ENCODE measurements at regions not wholly inside any gene's neighbourhood (a gene's known extent, or its start where the extent isn't known, plus 50 kb on each side); places are given as distances from the start of the nearest gene placed in this dataset.

- RAD21 ChIA-PET (ENCODE audit: unreplicated experiment) = no interaction called here
- intact Hi-C loops (cut with micrococcal nuclease; ENCODE audit: unreplicated experiment) = no loop called here
Observed at GRCh38 chrX:137286423-137286822, 252.6 kb upstream of the GPR101 start.

DNA sequence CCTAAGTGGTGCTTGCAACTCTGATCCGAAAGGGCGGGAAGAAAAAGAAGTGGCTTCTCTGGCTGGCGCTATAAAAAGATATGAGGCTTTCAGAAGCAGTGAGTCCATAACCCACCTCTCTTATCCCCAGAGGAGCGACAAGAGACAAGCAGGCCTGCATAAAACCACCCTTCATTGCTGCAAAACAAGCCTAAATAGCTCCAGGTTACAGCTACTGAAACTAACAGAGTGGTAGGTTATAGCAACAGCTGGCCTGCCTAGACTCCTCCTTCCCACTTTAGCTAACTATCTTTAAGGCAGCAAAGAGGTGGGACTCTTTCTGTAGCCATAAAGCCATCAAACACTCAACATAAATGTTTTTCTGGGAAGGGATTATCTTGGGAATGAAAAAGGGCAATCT lies 245.0 kb upstream of the GPR101 start:
- DNase-seq (ENCODE audit: low read depth, low spot score) = no peak
- H3K27me3 ChIP-seq (replicated peaks in 1 of 2; ENCODE audit: control insufficient read depth in 2 of 2, insufficient read depth in 2 of 2, low read length in 1 of 2) = no peaks in the 10 kb centered on the region
- H2AFZ ChIP-seq (ENCODE audit: control insufficient read depth, low read depth, low read length) = no peak overlapping the region
- no TSS peak for BruUV-seq (replicated peaks)
- in situ Hi-C loops (cut with MboI) = no loop called here
- ChIA-PET CTCF (no interaction called here), POLR2A (no interaction called here), RAD21 (ENCODE audit: unreplicated experiment) (no interaction called here), SMC1A (ENCODE audit: uncharacterized antibody, unreplicated experiment) (no interaction called here)
- 27% methylated on average over 4 of the region's 4 CpGs for WGBS (ENCODE audit: insufficient coverage, insufficient replicate concordance, low lambda C conversion rate, missing lambda C conversion rate)
- intact Hi-C loops (cut with micrococcal nuclease; ENCODE audit: unreplicated experiment) = no loop called here
- no peak for ATAC-seq
- H3K4me2 ChIP-seq (ENCODE audit: control insufficient read depth, insufficient read depth) = no peak overlapping the region
- no peaks in the 10 kb centered on the region for H3K4me1 ChIP-seq (ENCODE audit: control insufficient read depth, insufficient read depth, low read length)
- H3K9me3 ChIP-seq (replicated peaks; ENCODE audit: control insufficient read depth, insufficient read depth, low read length) = no peaks in the 10 kb centered on the region
- FAIRE-seq = no peak
- no peaks in the 10 kb centered on the region for H3K79me2 ChIP-seq (ENCODE audit: control insufficient read depth, insufficient read depth, low read length)
- H3K36me3 ChIP-seq (ENCODE audit: control insufficient read depth in 2 of 2, insufficient read depth in 2 of 2, low read length in 1 of 2) = no peaks in the 10 kb centered on the region
- no peak overlapping the region for H3K4me3 ChIP-seq
- H3K9ac ChIP-seq (ENCODE audit: control insufficient read depth, insufficient read depth, low read length) = no peak overlapping the region
- H3K27ac ChIP-seq (ENCODE audit: control insufficient read depth, insufficient read depth) = no peak overlapping the region
- no peaks in the 10 kb centered on the region for H4K20me1 ChIP-seq (ENCODE audit: control insufficient read depth, insufficient read depth)
- TF ChIP-seq BCL11A (IDR thresholded peaks at IDR 0.05; ENCODE audit: low read depth, low read length) (no peak), DPF2 (IDR thresholded peaks at IDR 0.05) (no peak), ZBTB4 (CRISPR knock-in tag; IDR thresholded peaks at IDR 0.05) (no peak), POLR2A (IDR thresholded peaks at IDR 0.05; ENCODE audit: low read depth, low read length) (no peak), ZBED1 (IDR thresholded peaks at IDR 0.05; ENCODE audit: borderline replicate concordance) (no peak), HDAC2 (IDR thresholded peaks at IDR 0.05) (no peak), EED (IDR thresholded peaks at IDR 0.05; ENCODE audit: low read depth) (no peak), MLLT1 (IDR thresholded peaks at IDR 0.05) (no peak), NFYB (IDR thresholded peaks at IDR 0.05; ENCODE audit: insufficient read depth, low read depth, low read length) (no peak), CBX3 (IDR thresholded peaks at IDR 0.05; ENCODE audit: borderline replicate concordance, low read depth) (no peak), CREM (IDR thresholded peaks at IDR 0.05; ENCODE audit: low read depth) (no peak), SUZ12 (IDR thresholded peaks at IDR 0.05; ENCODE audit: unreplicated experiment) (no peak), RELA (IDR thresholded peaks at IDR 0.05; ENCODE audit: borderline replicate concordance, partially characterized antibody) (no peak)
- TF ChIP-seq, protein P1, sequence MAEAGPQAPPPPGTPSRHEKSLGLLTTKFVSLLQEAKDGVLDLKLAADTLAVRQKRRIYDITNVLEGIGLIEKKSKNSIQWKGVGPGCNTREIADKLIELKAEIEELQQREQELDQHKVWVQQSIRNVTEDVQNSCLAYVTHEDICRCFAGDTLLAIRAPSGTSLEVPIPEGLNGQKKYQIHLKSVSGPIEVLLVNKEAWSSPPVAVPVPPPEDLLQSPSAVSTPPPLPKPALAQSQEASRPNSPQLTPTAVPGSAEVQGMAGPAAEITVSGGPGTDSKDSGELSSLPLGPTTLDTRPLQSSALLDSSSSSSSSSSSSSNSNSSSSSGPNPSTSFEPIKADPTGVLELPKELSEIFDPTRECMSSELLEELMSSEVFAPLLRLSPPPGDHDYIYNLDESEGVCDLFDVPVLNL (IDR thresholded peaks at IDR 0.05; ENCODE audit: low read depth, low read length) = no peak

More at GRCh38 chrX:137286423-137286822, 252.6 kb upstream of the GPR101 start:
- FAIRE-seq = no peak
- no peak overlapping the region for H2AFZ ChIP-seq (ENCODE audit: control insufficient read depth, low read depth, low read length)
- H3K9me3 ChIP-seq (replicated peaks; ENCODE audit: control insufficient read depth, insufficient read depth, low read length) = no peaks in the 10 kb centered on the region
- 0% methylated on average over 2 of the region's 2 CpGs for WGBS (ENCODE audit: insufficient coverage, insufficient replicate concordance, low lambda C conversion rate, missing lambda C conversion rate)
- ATAC-seq = no peak
- no peak overlapping the region for H3K4me3 ChIP-seq
- H3K4me1 ChIP-seq (ENCODE audit: control insufficient read depth, insufficient read depth, low read length) = no peaks in the 10 kb centered on the region
- in situ Hi-C loops (cut with MboI) = no loop called here
- POLR2A ChIA-PET = no interaction called here
- no peaks in the 10 kb centered on the region for H3K27me3 ChIP-seq (replicated peaks in 1 of 2; ENCODE audit: control insufficient read depth in 2 of 2, insufficient read depth in 2 of 2, low read length in 1 of 2)
- no TSS peak for BruUV-seq (replicated peaks)
- no peaks in the 10 kb centered on the region for H3K79me2 ChIP-seq (ENCODE audit: control insufficient read depth, insufficient read depth, low read length)
- no peak for DNase-seq (ENCODE audit: low read depth, low spot score)
- no peak overlapping the region for H3K9ac ChIP-seq (ENCODE audit: control insufficient read depth, insufficient read depth, low read length)
- TF ChIP-seq RAD51 (IDR thresholded peaks at IDR 0.05) (peak; percentile 54; the same call in 1 of the 2 replicates), CHD4 (IDR thresholded peaks at IDR 0.05) (no peak)
- H3K27ac ChIP-seq (ENCODE audit: control insufficient read depth, insufficient read depth) = no peak overlapping the region
- no peaks in the 10 kb centered on the region for H3K36me3 ChIP-seq (ENCODE audit: control insufficient read depth in 2 of 2, insufficient read depth in 2 of 2, low read length in 1 of 2)
- H4K20me1 ChIP-seq (ENCODE audit: control insufficient read depth, insufficient read depth) = no peaks in the 10 kb centered on the region
- no peak overlapping the region for H3K4me2 ChIP-seq (ENCODE audit: control insufficient read depth, insufficient read depth)
- SMC1A ChIA-PET (ENCODE audit: uncharacterized antibody, unreplicated experiment) = no interaction called here
- CTCF ChIA-PET = no interaction called here
